ENCODE measurements at regions not wholly inside any gene's neighbourhood (a gene's known extent, or its start where the extent isn't known, plus 50 kb on each side); places are given as distances from the start of the nearest gene placed in this dataset.

- DNase-seq (ENCODE audit: low spot score) (no peak), ATAC-seq (no peak; the same call in 1 of the 3 replicates)
- no peak overlapping the region for H3K4me3 Mint-ChIP-seq
Observed at GRCh38 chrX:8867406-8867805, 66.2 kb upstream of the FAM9A start.

More at GRCh38 chrX:8867406-8867805, 66.2 kb upstream of the FAM9A start:
- H3K4me2 ChIP-seq: no peak overlapping the region
- H3K9me2 ChIP-seq (ENCODE audit: insufficient read depth): no peaks in the 10 kb centered on the region
- H3K27ac ChIP-seq (ENCODE audit: low read depth): no peak overlapping the region
- Mint-ChIP-seq H3K4me1 (peaks cover 46% of the 10 kb centered on the region), H3K27me3 (ENCODE audit: insufficient read depth, low read depth, poor library complexity) (peaks cover 4% of the 10 kb centered on the region), H3K36me3 (ENCODE audit: low read depth) (no peaks in the 10 kb centered on the region), H3K9me3 (no peaks in the 10 kb centered on the region), H3K27ac (no peak overlapping the region)
- no peaks in the 10 kb centered on the region for H3K36me3 ChIP-seq (ENCODE audit: insufficient read depth)
- H2AFZ ChIP-seq: no peak overlapping the region
- H3K79me2 ChIP-seq (replicated peaks; ENCODE audit: insufficient read depth): no peaks in the 10 kb centered on the region
- TF ChIP-seq ZNF462 (CRISPR knock-in tag; IDR thresholded peaks at IDR 0.05) (no peak), REST (IDR thresholded peaks at IDR 0.05; ENCODE audit: unreplicated experiment) (no peak), NANOG (IDR thresholded peaks at IDR 0.05; ENCODE audit: borderline replicate concordance) (no peak), POLR2AphosphoS5 (IDR thresholded peaks at IDR 0.05; ENCODE audit: low read depth) (no peak), STAT1 (IDR thresholded peaks at IDR 0.05; ENCODE audit: unreplicated experiment) (no peak), ETS1 (IDR thresholded peaks at IDR 0.05) (no peak), ZNF114 (CRISPR knock-in tag; IDR thresholded peaks at IDR 0.05) (no peak), CREB1 (CRISPR knock-in tag; IDR thresholded peaks at IDR 0.05; ENCODE audit: low read depth) (no peak), JUNB (IDR thresholded peaks at IDR 0.05; ENCODE audit: unreplicated experiment) (no peak), EZH2 (IDR thresholded peaks at IDR 0.05; ENCODE audit: low read depth, unreplicated experiment) (no peak), CTCF (conservative IDR thresholded peaks at IDR 0.05; ENCODE audit: low read depth in 2 of 2) (no peak), ZNF331 (CRISPR knock-in tag; IDR thresholded peaks at IDR 0.05; ENCODE audit: low read depth) (no peak)
- H4K20me1 ChIP-seq (replicated peaks; ENCODE audit: insufficient read depth): no peaks in the 10 kb centered on the region
- H3K27me3 ChIP-seq (ENCODE audit: insufficient read depth): no peaks in the 10 kb centered on the region
- H3F3A ChIP-seq (replicated peaks; ENCODE audit: low read depth): no peaks in the 10 kb centered on the region
- no peak overlapping the region for H3K4me3 ChIP-seq
- peaks cover 26% of the 10 kb centered on the region for H3K4me1 ChIP-seq (ENCODE audit: insufficient read depth)
